IPS-NIHi11 (cell line): ENCODE measurements at regions not wholly inside any gene's neighbourhood (a gene's known extent, or its start where the extent isn't known, plus 50 kb on each side); places are given as distances from the start of the nearest gene placed in this dataset.

Experiments
- DNase-seq: peaks from one replicate; pipeline ENCODE4 v3.0.0; 2012; ENCODE audit warnings: mixed read lengths, low spot score

GRCh38 chr20:4299773-4300172 is 50.7 kb upstream of the ADRA1D start:
- no peak for DNase-seq

GRCh38 chr20:4299216-4299615 is 50.1 kb upstream of the ADRA1D start:
- DNase-seq = no peak
